NB4 (cell line): ENCODE measurements at regions not wholly inside any gene's neighbourhood (a gene's known extent, or its start where the extent isn't known, plus 50 kb on each side); places are given as distances from the start of the nearest gene placed in this dataset.

Source experiments
- CTCF ChIP-seq: IDR thresholded peaks from one replicate; pipeline ENCODE4 v1.5.1; 2012; ENCODE audit warnings: low read depth, low read length
- POLR2A ChIP-seq: IDR thresholded peaks from 2 replicates; pipeline ENCODE4 v1.6.1; 2011; ENCODE audit warnings: mild to moderate bottlenecking; ENCODE audit not compliant: insufficient read length; ENCODE audit errors: extremely low read depth

- TF ChIP-seq CTCF (no peak), POLR2A (no peak)
These were observed 385.6 kb upstream of the PKN2 start for GRCh38 chr1:88298506-88298905.
